UCSD-AML1 (cell line): ENCODE measurements at regions not wholly inside any gene's neighbourhood (a gene's known extent, or its start where the extent isn't known, plus 50 kb on each side); places are given as distances from the start of the nearest gene placed in this dataset.
"Not testable (repeated sequence)": the region's sequence is repeated elsewhere in the genome, so short reads cannot be mapped to it uniquely, and the experiment has no call there.

Experiments used
- DNase-seq: peaks from one replicate; lab custom pipeline; 2025; ENCODE audit not compliant: unreplicated experiment; lab: John Stamatoyannopoulos, UW

GRCh38 chr4:11976726-11977263, 548.1 kb upstream of the HS3ST1 start:
- DNase-seq: no peak

GRCh38 chr4:11973270-11973669, 544.6 kb upstream of the HS3ST1 start:
- no peak for DNase-seq

GRCh38 chr4:11970754-11971153, 542.1 kb upstream of the HS3ST1 start:
- no peak for DNase-seq

- DNase-seq: no peak
Measured at GRCh38 chr4:11966782-11967181, 538.1 kb upstream of the HS3ST1 start.

GRCh38 chr4:11954093-11954492, 525.4 kb upstream of the HS3ST1 start:
- DNase-seq: no peak

- no peak for DNase-seq
Measured at GRCh38 chr4:11949355-11949754, 520.7 kb upstream of the HS3ST1 start.

GRCh38 chr4:11947629-11948028, 518.9 kb upstream of the HS3ST1 start:
- DNase-seq: not testable (repeated sequence)

- no peak for DNase-seq
Measured at GRCh38 chr4:11937941-11938340, 509.2 kb upstream of the HS3ST1 start.

- no peak for DNase-seq
Measured at GRCh38 chr4:11931266-11931820, 502.6 kb upstream of the HS3ST1 start.

- no peak for DNase-seq
Measured at GRCh38 chr4:11929080-11929479, 500.4 kb upstream of the HS3ST1 start.

GRCh38 chr4:11919316-11919715, 490.6 kb upstream of the HS3ST1 start:
- no peak for DNase-seq

GRCh38 chr4:11914406-11914805, 485.7 kb upstream of the HS3ST1 start:
- no peak for DNase-seq

GRCh38 chr4:11912886-11913285, 484.2 kb upstream of the HS3ST1 start:
- no peak for DNase-seq

GRCh38 chr4:11910812-11911211, 482.1 kb upstream of the HS3ST1 start:
- DNase-seq: no peak

- no peak for DNase-seq
Measured at GRCh38 chr4:11908712-11909111, 480.0 kb upstream of the HS3ST1 start.

- no peak for DNase-seq
Measured at GRCh38 chr4:11908205-11908604, 479.5 kb upstream of the HS3ST1 start.

- DNase-seq: no peak
Measured at GRCh38 chr4:11904846-11905739, 476.4 kb upstream of the HS3ST1 start.

GRCh38 chr4:11904117-11904535, 475.4 kb upstream of the HS3ST1 start:
- no peak for DNase-seq

- no peak for DNase-seq
Measured at GRCh38 chr4:11901089-11901488, 472.4 kb upstream of the HS3ST1 start.

GRCh38 chr4:11900359-11900758, 471.7 kb upstream of the HS3ST1 start:
- no peak for DNase-seq

GRCh38 chr4:11898796-11899195, 470.1 kb upstream of the HS3ST1 start:
- no peak for DNase-seq

- DNase-seq: no peak
Measured at GRCh38 chr4:11895766-11896165, 467.1 kb upstream of the HS3ST1 start.
